Activated T-cell treated with anti-CD3 and anti-CD28 coated beads for 24 hours (primary cell): ENCODE measurements at regions not wholly inside any gene's neighbourhood (a gene's known extent, or its start where the extent isn't known, plus 50 kb on each side); places are given as distances from the start of the nearest gene placed in this dataset.

Source experiments
- DNase-seq: peaks from one replicate; pipeline ENCODE4 v3.0.0-alpha.2; 2020; ENCODE audit warnings: low read depth

DNA sequence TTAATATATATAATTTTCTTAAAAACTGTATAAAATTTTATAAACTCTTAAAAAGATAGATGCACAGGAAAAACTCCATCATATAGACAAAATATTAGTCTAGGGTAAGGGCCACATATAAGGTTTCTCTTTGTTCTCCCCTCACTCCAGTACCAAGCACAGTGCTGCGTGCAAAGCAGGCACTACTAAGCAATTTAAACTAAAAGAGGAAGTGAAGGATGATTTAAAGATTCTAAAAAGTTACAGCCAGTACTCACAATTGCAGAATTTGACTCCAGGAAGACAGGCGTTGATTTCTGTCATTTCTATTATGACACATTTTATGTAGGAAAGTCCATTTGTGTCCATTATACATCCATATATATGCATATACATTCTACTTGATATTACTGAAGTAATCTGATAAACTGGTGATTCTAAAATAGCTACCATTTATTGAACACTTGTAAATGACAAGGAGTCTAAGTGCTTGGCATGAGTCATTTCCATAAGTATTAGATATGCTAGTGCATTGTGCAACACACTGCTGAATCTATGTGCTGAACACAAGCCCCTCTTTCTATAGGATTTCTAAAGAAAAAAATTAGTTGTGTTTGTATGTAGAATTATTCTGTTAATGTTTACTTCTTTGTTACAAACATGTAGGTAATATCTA is 785.5 kb upstream of the ARRDC4 start:
- DNase-seq, result no peak

- DNase-seq, result no peak
Observed at GRCh38 chr15:97177151-97177577, 783.3 kb upstream of the ARRDC4 start.

DNA sequence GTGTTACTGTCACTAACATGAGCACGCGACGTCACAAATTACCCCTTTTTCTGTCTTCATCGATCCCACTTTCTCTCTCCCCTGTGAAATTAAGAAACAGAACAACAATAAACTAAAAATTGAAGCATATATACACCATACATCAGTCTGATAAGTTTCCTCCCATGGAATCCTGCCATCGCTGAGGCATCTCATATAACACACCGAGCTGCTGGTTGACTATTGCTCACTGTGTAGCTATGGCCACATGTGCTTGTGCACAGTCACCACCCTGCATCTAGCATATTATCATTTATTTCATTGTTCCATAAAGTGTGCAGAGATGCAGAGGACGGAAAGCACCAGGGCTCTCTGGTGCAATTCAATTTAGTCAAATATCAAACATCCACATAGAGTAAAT is 777.9 kb upstream of the ARRDC4 start:
- DNase-seq, result no peak

DNA sequence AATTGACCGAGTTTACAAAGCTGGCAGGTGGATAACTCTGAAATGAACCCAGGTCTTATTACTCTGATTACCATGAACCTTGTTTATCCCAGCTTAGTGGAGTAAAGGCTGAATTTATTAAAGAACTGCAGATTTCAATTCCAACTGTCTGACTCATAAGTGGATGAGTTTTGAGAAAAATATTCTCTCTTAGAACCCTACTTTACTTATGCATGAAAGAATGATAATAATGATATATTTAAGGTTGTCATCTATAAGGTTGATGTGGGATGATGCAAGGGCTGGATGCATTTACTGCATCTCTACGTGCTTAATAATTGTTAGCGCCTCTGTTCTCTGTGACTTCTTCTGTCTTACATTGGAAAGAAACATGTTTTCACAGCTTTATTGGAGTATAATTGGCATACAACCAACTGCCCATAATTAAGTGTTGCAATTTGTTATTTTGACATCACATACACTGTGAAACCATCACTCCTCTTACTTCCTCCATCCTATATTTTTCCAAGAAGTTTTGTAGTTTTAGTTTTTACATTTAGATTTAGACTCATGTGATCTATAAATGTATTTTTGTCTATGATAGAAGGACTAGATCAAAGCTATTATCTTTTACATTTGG is 771.2 kb upstream of the ARRDC4 start:
- DNase-seq, result no peak

- DNase-seq, result no peak
Observed at GRCh38 chr15:97194750-97195149, 765.8 kb upstream of the ARRDC4 start.

GRCh38 chr15:97196048-97197014 is 764.2 kb upstream of the ARRDC4 start:
- DNase-seq, result no peak

GRCh38 chr15:97199393-97200051 is 761.0 kb upstream of the ARRDC4 start:
- no peak for DNase-seq

DNA sequence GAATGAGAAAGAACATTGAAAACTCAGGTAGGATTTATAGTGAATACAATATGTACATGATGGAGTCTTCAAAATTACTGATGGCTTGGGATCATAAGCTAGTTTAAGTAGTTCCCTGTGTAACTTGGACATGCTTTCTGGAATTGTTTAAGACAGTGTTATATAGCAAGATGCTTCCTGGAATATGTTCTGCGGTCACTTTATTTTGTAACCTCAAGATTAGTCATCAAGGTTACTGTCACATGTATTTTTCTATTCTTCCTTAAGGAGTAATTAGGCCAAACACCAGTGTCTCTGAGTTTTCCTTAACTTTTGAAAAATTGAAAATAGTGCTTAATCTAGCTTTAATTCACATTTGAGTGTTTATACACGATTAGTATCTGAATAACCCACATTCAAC is 760.3 kb upstream of the ARRDC4 start:
- DNase-seq, result no peak

GRCh38 chr15:97210277-97210676 is 750.2 kb upstream of the ARRDC4 start:
- no peak for DNase-seq

DNA sequence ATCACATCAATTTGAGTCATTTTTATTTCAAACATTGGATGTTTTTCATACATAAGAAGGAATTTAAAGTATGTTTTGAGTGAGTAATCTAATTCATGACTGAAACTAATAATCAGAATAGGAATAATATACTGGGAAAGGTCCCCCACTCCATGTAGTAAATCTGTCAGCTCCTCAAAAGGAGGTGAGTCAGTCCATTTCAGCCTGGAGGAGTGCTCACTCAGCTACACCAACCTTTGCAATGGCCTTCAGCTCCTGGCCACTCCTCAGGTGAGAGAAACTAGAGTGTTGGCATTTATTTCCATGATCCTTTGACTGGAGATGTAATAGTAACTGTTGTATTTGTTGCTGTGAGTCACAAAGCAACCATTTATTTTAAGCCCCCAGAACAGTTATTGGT is 744.9 kb upstream of the ARRDC4 start:
- DNase-seq, result no peak

DNA sequence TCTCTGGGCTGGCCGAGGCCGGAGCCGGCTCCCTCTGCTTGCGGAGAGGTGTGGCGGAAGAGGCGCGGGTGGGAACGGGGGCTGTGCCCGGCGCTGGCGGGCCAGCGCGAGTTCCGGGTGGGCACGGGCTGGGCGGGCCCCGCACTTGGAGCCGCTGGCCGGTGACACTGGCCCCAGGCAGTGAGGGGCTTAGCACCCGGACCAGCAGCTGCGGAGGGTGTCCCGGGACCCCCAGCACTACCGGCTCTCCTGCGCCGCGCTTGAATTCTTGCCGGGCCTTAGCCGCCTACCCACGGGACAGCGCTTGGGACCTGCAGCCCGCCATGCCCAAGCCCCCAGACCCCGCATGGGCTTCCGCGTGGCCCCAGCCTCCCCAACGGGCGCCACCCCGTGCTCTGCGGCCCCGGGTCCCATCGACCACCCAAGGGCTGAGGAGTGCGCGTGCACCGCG is 736.3 kb upstream of the ARRDC4 start:
- no peak for DNase-seq

GRCh38 chr15:97234851-97235610 is 725.5 kb upstream of the ARRDC4 start:
- DNase-seq, result peak; percentile 18

DNA sequence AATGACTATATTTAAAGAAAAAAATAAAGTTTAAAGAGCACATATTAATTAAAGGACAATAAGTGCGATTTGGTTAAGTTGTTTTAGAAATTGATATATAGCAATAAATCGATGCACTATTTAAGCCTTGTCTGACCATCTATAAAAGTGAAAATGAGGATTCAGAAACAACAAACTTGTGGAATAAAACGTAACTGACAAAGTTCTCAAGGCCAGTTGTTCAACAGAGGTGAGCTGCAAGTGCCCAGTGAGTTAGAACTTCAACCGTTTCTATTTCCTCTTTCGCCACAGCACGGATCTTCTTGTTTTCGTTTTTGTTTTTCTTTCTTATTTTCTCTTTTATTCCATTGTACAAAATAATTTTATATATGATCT is 724.9 kb upstream of the ARRDC4 start:
- no peak for DNase-seq

GRCh38 chr15:97236140-97236539 is 724.4 kb upstream of the ARRDC4 start:
- DNase-seq, result no peak

- DNase-seq, result no peak
Observed at GRCh38 chr15:97237160-97237559, 723.3 kb upstream of the ARRDC4 start.

- DNase-seq, result no peak
Observed at GRCh38 chr15:97248376-97248775, 712.1 kb upstream of the ARRDC4 start.

DNA sequence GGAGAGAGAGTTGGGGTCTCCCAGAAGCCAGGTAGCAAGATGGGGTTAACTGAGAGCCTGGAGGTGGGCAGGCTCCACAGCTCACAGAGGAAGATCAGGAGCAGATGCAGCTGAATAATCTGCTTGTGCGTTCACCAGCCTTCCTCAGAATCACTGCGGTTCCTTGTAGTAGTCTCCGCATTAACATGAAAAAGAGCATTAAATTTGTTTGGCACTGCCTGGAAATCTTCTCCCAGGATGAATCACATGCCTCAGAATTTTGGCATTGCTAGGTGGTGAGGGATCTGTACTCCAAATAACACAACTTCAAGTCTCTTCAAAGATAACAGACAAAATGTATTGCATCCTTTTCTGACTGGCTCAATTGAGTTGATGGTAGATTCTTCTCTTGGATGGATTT is 700.6 kb upstream of the ARRDC4 start:
- no peak for DNase-seq

GRCh38 chr15:97301166-97301565 is 659.3 kb upstream of the ARRDC4 start:
- DNase-seq, result no peak

GRCh38 chr15:97316362-97316761 is 644.1 kb upstream of the ARRDC4 start:
- no peak for DNase-seq

GRCh38 chr15:97317163-97317562 is 643.3 kb upstream of the ARRDC4 start:
- no peak for DNase-seq

GRCh38 chr15:97319291-97319690 is 641.2 kb upstream of the ARRDC4 start:
- DNase-seq, result no peak

GRCh38 chr15:97346221-97346620 is 614.3 kb upstream of the ARRDC4 start:
- DNase-seq, result no peak
